Endothelial cell of umbilical vein (primary cell): ENCODE measurements at regions not wholly inside any gene's neighbourhood (a gene's known extent, or its start where the extent isn't known, plus 50 kb on each side); places are given as distances from the start of the nearest gene placed in this dataset.

Source experiments
- JUN ChIP-seq: IDR thresholded peaks from 2 replicates; pipeline ENCODE4 v1.6.1; 2011; ENCODE audit warnings: borderline replicate concordance, low read depth; ENCODE audit not compliant: insufficient read length, insufficient read depth
- MYC ChIP-seq: IDR thresholded peaks from one replicate; pipeline ENCODE4 v1.6.1; 2011; ENCODE audit warnings: mild to moderate bottlenecking, low read depth, low read length
- POLR2A ChIP-seq: IDR thresholded peaks from 2 replicates; pipeline ENCODE4 v1.6.1; 2012; ENCODE audit warnings: low read depth, mild to moderate bottlenecking, control low read depth, low read length
- TF ChIP-seq, protein P1 (sequence below), 2 donors: IDR thresholded peaks; 1 replicate in 1 of 2; 2 replicates in 1 of 2; pipeline ENCODE4 v1.5.1; 2011; ENCODE audit warnings: low read length in 2 of 2, mild to moderate bottlenecking in 2 of 2, moderate library complexity in 2 of 2, control low read depth in 1 of 2, inconsistent platforms in 1 of 2, low read depth in 1 of 2; ENCODE audit not compliant: insufficient read depth in 1 of 2; ENCODE audit errors: extremely low read depth in 1 of 2
- TF ChIP-seq, protein P2 (sequence below): IDR thresholded peaks from 2 replicates; pipeline ENCODE4 v1.6.1; 2011; ENCODE audit not compliant: insufficient read depth, insufficient read length

DNA sequence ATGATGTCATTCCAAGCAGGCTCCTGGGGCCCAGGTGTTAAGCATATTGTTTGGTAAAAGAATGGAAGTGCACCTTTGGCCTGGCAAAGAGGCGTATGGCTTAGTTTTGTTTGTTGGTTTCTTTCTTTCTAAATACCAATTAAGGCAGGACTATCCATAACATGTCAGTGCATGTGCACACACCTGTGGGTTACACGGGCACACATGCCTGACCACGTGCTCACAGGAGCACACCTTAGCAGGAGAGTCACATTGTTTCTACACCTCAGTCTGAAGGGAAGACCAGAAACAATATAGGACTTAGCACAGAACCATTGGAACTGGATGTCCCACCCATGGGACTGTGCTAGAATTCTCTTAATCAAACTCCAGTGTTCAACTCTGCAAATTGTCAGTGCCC, 127.8 kb downstream of the FBXO15 start:
- TF ChIP-seq, protein P1, sequence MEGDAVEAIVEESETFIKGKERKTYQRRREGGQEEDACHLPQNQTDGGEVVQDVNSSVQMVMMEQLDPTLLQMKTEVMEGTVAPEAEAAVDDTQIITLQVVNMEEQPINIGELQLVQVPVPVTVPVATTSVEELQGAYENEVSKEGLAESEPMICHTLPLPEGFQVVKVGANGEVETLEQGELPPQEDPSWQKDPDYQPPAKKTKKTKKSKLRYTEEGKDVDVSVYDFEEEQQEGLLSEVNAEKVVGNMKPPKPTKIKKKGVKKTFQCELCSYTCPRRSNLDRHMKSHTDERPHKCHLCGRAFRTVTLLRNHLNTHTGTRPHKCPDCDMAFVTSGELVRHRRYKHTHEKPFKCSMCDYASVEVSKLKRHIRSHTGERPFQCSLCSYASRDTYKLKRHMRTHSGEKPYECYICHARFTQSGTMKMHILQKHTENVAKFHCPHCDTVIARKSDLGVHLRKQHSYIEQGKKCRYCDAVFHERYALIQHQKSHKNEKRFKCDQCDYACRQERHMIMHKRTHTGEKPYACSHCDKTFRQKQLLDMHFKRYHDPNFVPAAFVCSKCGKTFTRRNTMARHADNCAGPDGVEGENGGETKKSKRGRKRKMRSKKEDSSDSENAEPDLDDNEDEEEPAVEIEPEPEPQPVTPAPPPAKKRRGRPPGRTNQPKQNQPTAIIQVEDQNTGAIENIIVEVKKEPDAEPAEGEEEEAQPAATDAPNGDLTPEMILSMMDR (IDR thresholded peaks at IDR 0.05; ENCODE audit: extremely low read depth in 1 of 2, insufficient read depth in 1 of 2, low read depth in 1 of 2, low read length in 2 of 2) = no peak
- TF ChIP-seq MYC = no peak
- TF ChIP-seq, protein P2, sequence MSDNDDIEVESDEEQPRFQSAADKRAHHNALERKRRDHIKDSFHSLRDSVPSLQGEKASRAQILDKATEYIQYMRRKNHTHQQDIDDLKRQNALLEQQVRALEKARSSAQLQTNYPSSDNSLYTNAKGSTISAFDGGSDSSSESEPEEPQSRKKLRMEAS = peak; percentile 29
- no peak for TF ChIP-seq POLR2A
- TF ChIP-seq JUN = no peak
